Activated T-helper 2 cell treated with anti-CD3 and anti-CD28 coated beads, Interferon-gamma antibody, Interleukin-2, Interleukin-4, amounts not matched to agents 10 μg/mL and 5 μg/mL and 100 μg/mL, durations not matched to agents 14 hours and 24 hours and 36 hours (primary cell): ENCODE measurements at regions not wholly inside any gene's neighbourhood (a gene's known extent, or its start where the extent isn't known, plus 50 kb on each side); places are given as distances from the start of the nearest gene placed in this dataset.
A peak's percentile ranks its signal among the peaks of the same experiment; 100 is the strongest.
"Not testable (repeated sequence)": the region's sequence is repeated elsewhere in the genome, so short reads cannot be mapped to it uniquely, and the experiment has no call there.

ENCODE experiments used
- DNase-seq: peaks from one replicate; pipeline ENCODE4 v3.0.0; 2021; ENCODE audit warnings: low spot score
- H3K27ac Mint-ChIP-seq: one replicate; pipeline ENCODE4 v1.8.0; 2021; ENCODE audit warnings: mixed read lengths
- H3K27me3 Mint-ChIP-seq: one replicate; pipeline ENCODE4 v1.8.0; 2021; ENCODE audit warnings: low read depth, mixed read lengths
- H3K36me3 Mint-ChIP-seq: one replicate; pipeline ENCODE4 v1.8.0; 2021; ENCODE audit warnings: low read depth, mixed read lengths
- H3K4me1 Mint-ChIP-seq: one replicate; pipeline ENCODE4 v1.8.0; 2021; ENCODE audit warnings: low read depth, mixed read lengths
- H3K4me3 Mint-ChIP-seq: one replicate; pipeline ENCODE4 v1.8.0; 2021; ENCODE audit warnings: low read depth, mild to moderate bottlenecking, moderate library complexity, mixed read lengths
- H3K9me3 Mint-ChIP-seq: one replicate; pipeline ENCODE4 v1.8.0; 2021; ENCODE audit warnings: mixed read lengths
- intact Hi-C: fragments of 100-400 bp; cut with micrococcal nuclease; formaldehyde crosslinking; loops from one replicate; pipeline ENCODE4 v1.15.1; 2023

DNA sequence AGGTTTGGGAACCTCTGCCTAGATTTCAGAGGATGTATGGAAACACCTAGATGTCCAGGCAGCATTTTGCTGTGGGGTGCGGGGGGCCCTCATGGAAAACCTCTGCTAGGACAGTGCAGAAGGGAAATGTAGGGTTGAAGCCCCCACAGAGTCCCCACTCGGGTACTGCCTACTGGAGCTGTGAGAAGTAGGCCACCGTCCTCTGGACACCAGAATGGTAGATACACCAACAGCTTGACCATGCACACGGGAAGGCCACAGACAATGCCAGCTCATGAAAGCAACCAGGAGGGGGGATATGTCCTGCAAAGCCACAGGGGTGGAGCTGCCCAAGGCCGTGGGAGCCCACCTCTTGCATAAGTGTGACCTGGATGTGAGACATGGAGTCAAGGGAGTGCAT lies 1336.5 kb downstream of the SPATA31A7 start:
- intact Hi-C loops, H3K4me1 Mint-ChIP-seq, H3K36me3 Mint-ChIP-seq, H3K9me3 Mint-ChIP-seq, DNase-seq, H3K4me3 Mint-ChIP-seq, H3K27me3 Mint-ChIP-seq, H3K27ac Mint-ChIP-seq: not testable (repeated sequence)

DNA sequence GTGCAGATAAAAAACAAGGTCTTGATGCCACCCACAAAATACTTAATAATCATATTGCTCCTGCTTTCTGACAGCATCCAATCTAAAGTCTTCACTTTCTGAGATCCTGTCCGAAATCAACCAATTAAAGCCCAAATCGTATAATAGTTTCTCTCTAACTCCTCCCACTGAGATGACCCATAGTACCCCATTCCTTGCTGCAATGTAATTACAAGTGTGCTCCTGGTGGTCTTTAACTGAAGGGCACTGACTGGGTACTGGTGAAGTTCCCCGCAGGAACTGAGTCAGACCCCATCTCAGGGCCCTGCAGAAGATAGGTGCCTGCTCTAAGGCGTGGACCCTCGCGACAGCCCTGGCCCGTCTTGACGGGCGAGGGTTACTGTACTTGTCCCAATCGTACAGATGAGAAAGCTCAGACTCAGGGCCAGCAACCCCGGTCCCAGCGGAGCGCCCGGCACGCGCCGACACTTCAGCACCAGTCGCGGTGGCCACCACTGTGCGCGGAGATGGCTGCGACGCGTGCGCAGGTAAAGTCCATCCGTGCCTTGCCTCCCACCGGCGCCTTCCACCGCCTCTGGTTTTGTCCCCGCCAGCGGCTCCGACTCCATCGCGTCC lies 1342.4 kb downstream of the SPATA31A7 start:
- DNase-seq, H3K9me3 Mint-ChIP-seq, intact Hi-C loops, H3K27ac Mint-ChIP-seq, H3K36me3 Mint-ChIP-seq, H3K4me1 Mint-ChIP-seq, H3K27me3 Mint-ChIP-seq: not testable (repeated sequence)
- H3K4me3 Mint-ChIP-seq = peak overlapping the region; percentile 88

DNA sequence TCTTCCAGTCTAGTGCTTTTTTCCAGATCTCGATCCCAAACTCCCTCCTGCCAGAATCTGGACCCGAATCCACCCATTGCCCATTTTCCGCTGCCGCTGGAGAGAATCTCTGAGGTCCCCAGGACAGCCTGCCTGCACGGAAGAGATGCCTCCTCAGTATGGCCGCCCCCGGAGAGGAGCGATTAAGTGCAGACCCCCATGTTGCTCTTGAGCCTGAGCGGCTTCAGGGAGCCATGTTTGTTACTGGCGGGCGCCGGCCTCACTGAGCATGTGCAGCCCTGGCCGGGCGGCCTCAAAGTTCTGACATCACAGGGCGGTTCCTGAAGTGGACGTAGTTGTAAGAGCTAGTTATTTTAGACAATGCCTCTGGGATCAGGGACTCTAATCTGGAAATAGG lies 1342.9 kb downstream of the SPATA31A7 start:
- not testable (repeated sequence) for DNase-seq

GRCh38 chr9:62550539-62550938 lies 1360.7 kb downstream of the SPATA31A7 start:
- H3K27ac Mint-ChIP-seq, H3K9me3 Mint-ChIP-seq, DNase-seq, intact Hi-C loops, H3K4me3 Mint-ChIP-seq, H3K27me3 Mint-ChIP-seq, H3K4me1 Mint-ChIP-seq, H3K36me3 Mint-ChIP-seq: not testable (repeated sequence)

More for the DNA sequence above, 1342.9 kb downstream of the SPATA31A7 start:
- Mint-ChIP-seq H3K27ac (peak overlapping the region; percentile 60), H3K4me3 (peak overlapping the region; percentile 88)
- H3K36me3 Mint-ChIP-seq, H3K27me3 Mint-ChIP-seq, H3K4me1 Mint-ChIP-seq, intact Hi-C loops, H3K9me3 Mint-ChIP-seq: not testable (repeated sequence)

- intact Hi-C loops, DNase-seq, H3K9me3 Mint-ChIP-seq, H3K36me3 Mint-ChIP-seq, H3K27me3 Mint-ChIP-seq, H3K4me1 Mint-ChIP-seq, H3K4me3 Mint-ChIP-seq, H3K27ac Mint-ChIP-seq: not testable (repeated sequence)
Measured at GRCh38 chr9:62560603-62561002, 1370.8 kb downstream of the SPATA31A7 start.

DNA sequence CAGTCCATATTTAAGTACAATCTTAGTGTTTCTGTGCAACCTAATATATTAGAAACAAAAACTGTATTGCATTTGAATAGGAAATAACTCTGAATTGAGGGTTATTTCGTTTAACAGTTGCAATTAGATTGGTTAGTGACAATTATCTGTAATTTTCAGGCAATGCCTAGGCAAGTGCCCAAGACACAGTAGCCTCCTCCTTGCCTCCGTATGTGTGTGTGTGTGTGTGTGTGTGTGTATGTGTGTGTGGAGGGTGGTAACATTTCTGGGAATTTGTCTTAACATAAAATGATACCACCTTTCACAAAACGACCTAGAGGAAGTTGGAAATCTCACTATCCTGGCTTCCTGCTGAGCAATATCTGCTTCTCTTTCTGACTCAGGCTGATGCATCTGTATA lies 1375.3 kb downstream of the SPATA31A7 start:
- H3K27ac Mint-ChIP-seq, H3K36me3 Mint-ChIP-seq, intact Hi-C loops, H3K9me3 Mint-ChIP-seq, H3K4me1 Mint-ChIP-seq, DNase-seq, H3K27me3 Mint-ChIP-seq, H3K4me3 Mint-ChIP-seq: not testable (repeated sequence)

DNA sequence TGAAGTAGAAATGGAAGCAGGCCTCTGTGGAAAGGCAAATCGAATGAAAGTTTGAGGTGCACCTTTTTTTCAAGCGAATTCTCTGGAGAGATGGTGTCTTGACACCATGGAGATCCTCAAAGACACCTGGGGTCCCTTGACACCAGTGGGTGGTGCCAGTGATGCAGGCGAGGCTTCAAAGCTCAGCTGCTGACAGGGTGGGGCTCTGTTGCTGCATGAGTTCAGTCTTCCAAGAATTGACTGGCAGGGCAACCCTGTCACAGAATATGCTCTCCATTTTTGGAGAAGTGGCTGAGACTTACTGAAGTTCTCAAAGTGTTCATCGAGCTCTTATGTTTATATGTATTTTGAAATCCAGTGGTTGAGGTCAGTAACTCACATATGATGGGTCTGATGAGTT lies 1376.6 kb downstream of the SPATA31A7 start:
- DNase-seq, H3K4me3 Mint-ChIP-seq, H3K9me3 Mint-ChIP-seq, H3K27me3 Mint-ChIP-seq, H3K4me1 Mint-ChIP-seq, H3K27ac Mint-ChIP-seq, H3K36me3 Mint-ChIP-seq, intact Hi-C loops: not testable (repeated sequence)

- H3K36me3 Mint-ChIP-seq, H3K9me3 Mint-ChIP-seq, DNase-seq, H3K27me3 Mint-ChIP-seq, H3K4me1 Mint-ChIP-seq, H3K27ac Mint-ChIP-seq, intact Hi-C loops, H3K4me3 Mint-ChIP-seq: not testable (repeated sequence)
Measured at GRCh38 chr9:62597128-62597527, 1407.3 kb downstream of the SPATA31A7 start.
